OCI-LY3 (cell line): ENCODE measurements at regions not wholly inside any gene's neighbourhood (a gene's known extent, or its start where the extent isn't known, plus 50 kb on each side); places are given as distances from the start of the nearest gene placed in this dataset.

Experiments
- CTCF ChIP-seq: fragments of 200-600, 300-600 bp; sonication (generic); IDR thresholded peaks from 2 replicates; pipeline ENCODE4 v1.5.1; 2014; ENCODE audit warnings: antibody characterized with exemption, low read length, low read depth
- EZH2phosphoT487 ChIP-seq: fragments of 200-600 bp; shearing (Covaris generic); IDR thresholded peaks from 2 replicates; pipeline ENCODE4 v1.6.1; 2018; ENCODE audit warnings: antibody characterized with exemption, mixed run types, low read depth

DNA sequence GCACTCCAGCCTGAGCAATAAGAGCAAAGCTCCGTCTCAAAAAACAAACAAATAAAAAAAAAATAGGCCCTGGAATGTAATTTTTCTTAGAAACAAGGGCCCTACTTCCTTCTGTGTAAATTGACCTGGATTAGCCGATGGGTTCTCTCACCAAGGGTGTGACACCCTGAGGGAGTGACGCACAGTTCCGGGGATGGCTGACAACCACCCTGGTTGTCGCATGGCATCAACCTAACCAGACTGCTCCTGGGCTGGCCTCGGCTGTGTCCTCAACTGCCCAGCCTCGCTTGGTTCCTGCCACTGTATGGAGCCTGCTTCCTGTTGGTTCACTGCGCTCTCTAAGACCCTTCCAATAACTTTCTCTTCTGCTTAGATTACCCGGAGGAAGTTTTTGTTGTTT, 51.2 kb upstream of the SPATA31D4 start:
- TF ChIP-seq CTCF (no peak), EZH2phosphoT487 (no peak)
